Adrenal gland (tissue), 9 donors: ENCODE measurements at regions not wholly inside any gene's neighbourhood (a gene's known extent, or its start where the extent isn't known, plus 50 kb on each side); places are given as distances from the start of the nearest gene placed in this dataset.

Experiments
- DNase-seq, 7 donors: peaks; one replicate each; pipeline ENCODE4 v3.0.0-alpha.2; 2019 to 2020
- H3K27ac ChIP-seq, 5 donors: fragments of 200-600 bp; sonication (generic) in 4 of 5; 1 replicate in 3 of 5; 2 replicates in 2 of 5; pipeline versions ENCODE4 v1.5.1 to v1.8.0; 2016 to 2020; ENCODE audit warnings: mild to moderate bottlenecking in 1 of 5
- H3K27me3 ChIP-seq: fragments of 200-600 bp; 2 replicates; pipeline ENCODE4 v1.8.0; 2021
- H3K36me3 ChIP-seq, 2 donors: fragments of 200-600 bp; replicated peaks in 1 of 2; 1 replicate in 1 of 2; 2 replicates in 1 of 2; pipeline versions ENCODE4 v1.5.1 to v1.8.0; 2018 to 2022
- H3K4me1 ChIP-seq, 2 donors: fragments of 200-600 bp; replicated peaks in 1 of 2; 1 replicate in 1 of 2; 2 replicates in 1 of 2; pipeline versions ENCODE4 v1.5.1 to v1.8.0; 2018 to 2021
- H3K4me3 ChIP-seq, 4 donors: fragments of 200-600 bp; sonication (generic) in 3 of 4; one replicate each; pipeline ENCODE4 v1.5.1; 2016 to 2018
- H3K9me3 ChIP-seq, 3 donors: fragments of 200-600 bp; sonication (generic) in 1 of 3; replicated peaks in 1 of 3; 1 replicate in 2 of 3; 2 replicates in 1 of 3; pipeline versions ENCODE4 v1.5.1 to v1.8.0; 2016 to 2021
- CTCF ChIP-seq, 6 experiments: fragments of 450-650 bp in 4 of 6; fragments of 200-600 bp in 2 of 6; sonication (generic) in 1 of 6; IDR thresholded peaks; 1 replicate in 5 of 6; 2 replicates in 1 of 6; pipeline versions ENCODE4 v1.5.1 to v1.8.0; 2016 to 2021; ENCODE audit warnings: antibody characterized with exemption in 6 of 6, mild to moderate bottlenecking in 2 of 6, moderate library complexity in 1 of 6
- POLR2A ChIP-seq, 2 donors: fragments of 450-650 bp; IDR thresholded peaks; one replicate each; pipeline ENCODE4 v1.6.1; 2017; ENCODE audit warnings: antibody characterized with exemption in 2 of 2, mild to moderate bottlenecking in 2 of 2, moderate library complexity in 1 of 2
- WGBS, 4 donors: extraction: QIAGEN DNeasy Blood & Tissue Kit in 2 of 4; methylation state at CpG; one replicate each; pipeline versions ENCODE4 v1.1.5 to v1.1.7; 2013 to 2017; 5-methylcytosine and 5-hydroxymethylcytosine counted together
- intact Hi-C, 2 donors: fragments of 100-400 bp; cut with DNase I; formaldehyde crosslinking; loops; one replicate each; pipeline versions ENCODE4 v1.14.1 to v1.15.0; 2022 to 2023
- donor health status: healthy with polysubstance abuse.
- donor health status: Bipolar disorder and iron deficiency.
- donor health status: DM: yes; HTN: yes; CAD: no.
- donor health status: DM: no; HTN: no; CAD: no.
- donor health status: DM: no; HTN: no; CAD: no.

- TF ChIP-seq CTCF (IDR thresholded peaks at IDR 0.05): no peak
- TF ChIP-seq POLR2A (IDR thresholded peaks at IDR 0.05): no peak
- intact Hi-C loops: no loop called here
- Histone ChIP-seq H3K9me3 (no peaks in the 10 kb centered on the region), H3K4me1 (peaks cover 0 to 7% of the 10 kb centered on the region in 2 donors), H3K27me3 (no peaks in the 10 kb centered on the region), H3K36me3 (no peaks in the 10 kb centered on the region), H3K4me3 (no peak overlapping the region), H3K27ac (no peak overlapping the region)
- WGBS, 4 donors: 58 to 74% (median 68%) methylated on average over 4 of the region's 4 CpGs
- no peak for DNase-seq
Observed at GRCh38 chr12:115225845-115226244, 541.9 kb upstream of the TBX3 start.

GRCh38 chr12:115223991-115224390 is 540.0 kb upstream of the TBX3 start:
- intact Hi-C loops: no loop called here
- no peak overlapping the region for H3K27ac ChIP-seq
- no peaks in the 10 kb centered on the region for H3K27me3 ChIP-seq
- H3K36me3 ChIP-seq: no peaks in the 10 kb centered on the region
- no peak for DNase-seq
- no peak overlapping the region for H3K4me3 ChIP-seq
- TF ChIP-seq CTCF (IDR thresholded peaks at IDR 0.05) (no peak), POLR2A (IDR thresholded peaks at IDR 0.05) (no peak)
- H3K4me1 ChIP-seq: no peaks in the 10 kb centered on the region
- no peaks in the 10 kb centered on the region for H3K9me3 ChIP-seq
- 75 to 92% (median 84%) methylated on average over 4 of the region's 4 CpGs for WGBS, 4 donors

GRCh38 chr12:115223322-115223721 is 539.3 kb upstream of the TBX3 start:
- no peaks in the 10 kb centered on the region for H3K4me1 ChIP-seq
- H3K36me3 ChIP-seq: no peaks in the 10 kb centered on the region
- TF ChIP-seq POLR2A (IDR thresholded peaks at IDR 0.05) (no peak), CTCF (IDR thresholded peaks at IDR 0.05) (no peak)
- H3K27me3 ChIP-seq: no peaks in the 10 kb centered on the region
- WGBS, 4 donors: 80 to 96% (median 89%) methylated on average over 4 of the region's 4 CpGs
- no peaks in the 10 kb centered on the region for H3K9me3 ChIP-seq
- no peak overlapping the region for H3K4me3 ChIP-seq
- no peak overlapping the region for H3K27ac ChIP-seq
- DNase-seq: peak in 4 of 7 donors; percentile 21 to 39 (median 34)
- intact Hi-C loops: no loop called here

GRCh38 chr12:115222220-115222619 is 538.2 kb upstream of the TBX3 start:
- H3K36me3 ChIP-seq: no peaks in the 10 kb centered on the region
- intact Hi-C loops: no loop called here
- no peak overlapping the region for H3K4me3 ChIP-seq
- no peak for DNase-seq
- H3K9me3 ChIP-seq: no peaks in the 10 kb centered on the region
- no peaks in the 10 kb centered on the region for H3K4me1 ChIP-seq
- H3K27me3 ChIP-seq: no peaks in the 10 kb centered on the region
- no peak for TF ChIP-seq POLR2A (IDR thresholded peaks at IDR 0.05)
- TF ChIP-seq CTCF (IDR thresholded peaks at IDR 0.05): no peak
- H3K27ac ChIP-seq: no peak overlapping the region
- WGBS, 4 donors: 90 to 95% (median 93%) methylated on average over 6 of the region's 6 CpGs
